Bronchial epithelial cell (primary cell): ENCODE measurements at regions not wholly inside any gene's neighbourhood (a gene's known extent, or its start where the extent isn't known, plus 50 kb on each side); places are given as distances from the start of the nearest gene placed in this dataset.

Source experiments
- DNase-seq: peaks from one replicate; pipeline ENCODE4 v3.0.0-alpha.2; 2010; ENCODE audit warnings: low read depth
- FAIRE-seq: peaks from 2 replicates; lab custom pipeline; 2011; peaks lifted over from hg19 to GRCh38; lab: Jason Lieb, UNC
- H3K27me3 ChIP-seq: 2 replicates; pipeline ENCODE4 v1.5.1; 2011; ENCODE audit warnings: low read length; ENCODE audit not compliant: control insufficient read depth, insufficient read depth
- H3K36me3 ChIP-seq: 2 replicates; pipeline ENCODE4 v1.5.1; 2011; ENCODE audit warnings: low read length; ENCODE audit not compliant: control insufficient read depth, insufficient read depth
- H3K4me3 ChIP-seq: 2 replicates; pipeline ENCODE4 v1.5.1; 2011; ENCODE audit warnings: mild to moderate bottlenecking, low read depth, low read length, control low read depth
- TF ChIP-seq, protein P1 (sequence below): IDR thresholded peaks from 2 replicates; pipeline ENCODE4 v1.5.1; 2011; ENCODE audit warnings: mild to moderate bottlenecking, moderate library complexity, low read length, control low read depth, inconsistent platforms; ENCODE audit not compliant: insufficient read depth, severe bottlenecking

DNA sequence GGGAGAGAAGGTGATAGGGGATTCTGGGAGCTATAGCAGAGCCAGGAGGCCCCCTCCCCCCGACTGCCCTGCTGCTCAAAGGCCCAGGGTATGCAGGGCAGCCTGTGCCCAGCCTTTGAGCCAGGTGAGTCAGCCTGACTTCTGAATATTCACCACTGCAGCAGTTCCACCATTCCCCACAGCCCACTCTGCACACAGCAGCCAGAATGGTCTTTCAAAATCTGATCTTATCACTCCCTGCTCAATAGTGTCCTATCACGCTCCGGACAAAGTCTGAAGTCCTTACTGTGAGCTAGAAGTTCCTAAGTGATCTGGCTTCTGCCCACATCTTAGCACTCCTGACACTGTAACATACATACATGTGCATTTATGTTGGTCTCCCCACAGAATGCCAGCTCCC lies 111.7 kb downstream of the BUD13 start:
- Histone ChIP-seq H3K4me3 (no peak overlapping the region), H3K36me3 (no peaks in the 10 kb centered on the region), H3K27me3 (no peaks in the 10 kb centered on the region)
- no peak for DNase-seq
- FAIRE-seq: no peak
- TF ChIP-seq, protein P1, sequence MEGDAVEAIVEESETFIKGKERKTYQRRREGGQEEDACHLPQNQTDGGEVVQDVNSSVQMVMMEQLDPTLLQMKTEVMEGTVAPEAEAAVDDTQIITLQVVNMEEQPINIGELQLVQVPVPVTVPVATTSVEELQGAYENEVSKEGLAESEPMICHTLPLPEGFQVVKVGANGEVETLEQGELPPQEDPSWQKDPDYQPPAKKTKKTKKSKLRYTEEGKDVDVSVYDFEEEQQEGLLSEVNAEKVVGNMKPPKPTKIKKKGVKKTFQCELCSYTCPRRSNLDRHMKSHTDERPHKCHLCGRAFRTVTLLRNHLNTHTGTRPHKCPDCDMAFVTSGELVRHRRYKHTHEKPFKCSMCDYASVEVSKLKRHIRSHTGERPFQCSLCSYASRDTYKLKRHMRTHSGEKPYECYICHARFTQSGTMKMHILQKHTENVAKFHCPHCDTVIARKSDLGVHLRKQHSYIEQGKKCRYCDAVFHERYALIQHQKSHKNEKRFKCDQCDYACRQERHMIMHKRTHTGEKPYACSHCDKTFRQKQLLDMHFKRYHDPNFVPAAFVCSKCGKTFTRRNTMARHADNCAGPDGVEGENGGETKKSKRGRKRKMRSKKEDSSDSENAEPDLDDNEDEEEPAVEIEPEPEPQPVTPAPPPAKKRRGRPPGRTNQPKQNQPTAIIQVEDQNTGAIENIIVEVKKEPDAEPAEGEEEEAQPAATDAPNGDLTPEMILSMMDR: no peak

DNA sequence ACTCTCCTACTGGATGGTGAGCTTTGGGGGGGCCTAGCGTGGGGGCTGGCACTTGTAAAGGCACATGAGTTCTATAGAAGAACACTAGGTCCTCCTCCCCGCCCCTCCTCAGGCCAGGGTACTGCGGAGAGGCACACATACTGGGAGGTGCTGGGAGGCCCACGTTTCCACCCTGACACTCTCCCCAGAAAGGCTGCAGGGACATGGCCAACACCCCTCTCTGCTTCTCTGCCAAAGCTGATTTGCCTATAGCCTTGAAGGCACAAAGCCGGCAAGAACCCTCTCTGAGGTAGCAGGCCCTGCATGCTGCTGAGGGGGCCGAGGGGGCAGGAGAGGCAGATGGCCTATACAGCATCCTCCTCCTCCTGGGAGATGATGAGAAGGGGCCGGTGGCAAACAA lies 112.8 kb downstream of the BUD13 start:
- no peak overlapping the region for H3K4me3 ChIP-seq
- H3K27me3 ChIP-seq: no peaks in the 10 kb centered on the region
- TF ChIP-seq, protein P1: no peak
- H3K36me3 ChIP-seq: no peaks in the 10 kb centered on the region
- DNase-seq (no peak), FAIRE-seq (no peak)

DNA sequence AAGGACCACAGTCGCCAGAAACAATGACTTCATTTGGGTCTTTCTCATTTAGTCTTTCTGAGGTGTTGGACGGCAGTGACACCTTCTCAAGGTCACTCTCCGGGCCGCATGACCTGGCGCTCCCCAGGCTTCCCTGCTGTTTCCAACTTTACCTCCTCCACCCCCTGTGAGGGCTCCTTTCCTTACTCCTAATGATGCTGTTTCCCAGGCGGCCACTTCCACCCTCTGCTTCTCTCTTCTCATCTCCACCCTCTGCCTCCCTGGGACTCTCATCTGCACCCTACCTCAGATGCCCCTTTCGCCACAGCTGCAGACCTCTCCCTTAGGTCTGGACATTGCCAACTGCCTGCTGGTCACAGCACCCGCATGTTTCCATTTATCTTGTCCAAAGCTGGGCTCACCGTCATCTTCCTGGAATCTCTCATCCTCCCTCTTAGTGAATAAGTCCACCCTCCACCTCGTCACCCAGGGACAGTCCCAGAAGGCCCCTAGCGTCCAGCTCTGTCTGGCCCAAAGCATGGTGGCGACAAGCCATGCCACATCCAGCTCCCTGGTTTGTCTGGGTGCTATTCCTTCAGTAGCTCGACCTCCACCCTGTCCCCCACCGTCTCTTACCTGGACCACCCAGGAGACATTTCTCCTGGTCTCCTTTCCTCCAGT lies 113.8 kb downstream of the BUD13 start:
- DNase-seq: no peak
- FAIRE-seq: no peak
- Histone ChIP-seq H3K4me3 (no peak overlapping the region), H3K36me3 (no peaks in the 10 kb centered on the region), H3K27me3 (no peaks in the 10 kb centered on the region)
- TF ChIP-seq, protein P1: no peak

DNA sequence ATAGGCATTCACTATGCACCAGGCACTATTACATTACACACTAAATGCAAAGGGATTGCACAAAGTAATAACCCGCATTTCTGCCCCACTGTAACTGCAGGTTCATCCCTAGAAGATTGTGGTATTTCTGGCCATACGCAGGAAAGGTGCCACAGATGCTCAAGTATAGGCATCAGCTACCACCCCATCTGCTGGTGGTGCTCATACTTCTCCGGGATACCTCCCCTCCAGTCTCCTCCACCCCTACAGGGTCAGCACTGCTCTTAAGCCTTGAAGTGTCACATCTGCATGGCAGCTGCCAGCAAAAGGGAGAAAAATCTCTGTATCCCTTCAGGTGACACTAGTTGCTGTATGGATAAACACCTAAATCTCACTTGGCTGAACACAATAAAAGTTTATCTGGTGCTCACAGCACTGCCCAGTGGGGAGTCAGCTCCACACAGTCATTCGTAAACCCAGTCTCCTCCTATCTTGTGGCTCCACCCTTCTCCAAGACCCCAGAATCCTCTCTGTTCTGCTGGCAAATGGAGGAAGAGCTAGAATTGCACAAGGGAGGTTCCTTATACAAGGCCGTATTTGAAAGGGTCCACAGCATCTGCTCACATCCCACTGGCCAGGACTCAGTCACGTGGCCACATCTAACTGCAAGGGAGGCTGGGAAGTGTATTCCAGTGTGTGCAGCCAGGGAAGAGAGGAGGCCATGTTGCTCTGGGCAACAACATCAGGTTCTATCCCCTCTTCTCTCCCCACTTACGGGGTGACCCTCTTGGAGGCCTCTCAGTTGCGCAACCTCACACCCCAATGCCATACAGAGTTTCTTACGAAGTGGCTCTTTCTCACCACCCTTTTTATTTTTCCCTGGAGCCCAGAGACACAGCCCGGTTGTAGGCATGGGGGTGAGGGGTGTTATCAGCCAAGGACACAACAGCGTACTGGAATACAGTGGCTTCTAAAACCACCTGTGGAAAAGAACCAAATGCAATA lies 114.7 kb downstream of the BUD13 start:
- TF ChIP-seq, protein P1: no peak
- Histone ChIP-seq H3K27me3 (no peaks in the 10 kb centered on the region), H3K4me3 (no peak overlapping the region), H3K36me3 (no peaks in the 10 kb centered on the region)
- FAIRE-seq (no peak), DNase-seq (no peak)

DNA sequence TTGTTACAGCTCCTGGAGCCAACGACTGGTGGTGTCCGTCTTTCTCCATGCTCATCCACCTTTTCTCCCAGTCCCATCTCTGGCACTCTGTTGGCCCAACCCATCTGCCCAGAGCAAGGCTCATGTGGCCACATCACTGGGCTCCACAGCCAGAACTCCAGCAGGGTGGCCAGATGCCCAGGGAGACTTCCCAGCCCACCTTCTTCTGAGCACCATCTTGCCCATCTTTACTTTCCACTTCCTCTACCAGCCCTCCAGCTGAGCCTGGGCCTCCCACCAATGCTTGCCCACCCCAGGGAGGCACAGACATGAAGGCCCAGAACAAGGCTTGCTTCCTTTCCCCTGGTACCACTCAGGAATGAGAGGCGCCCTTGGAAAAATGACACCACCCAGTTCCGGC lies 116.8 kb downstream of the BUD13 start:
- TF ChIP-seq, protein P1: no peak
- Histone ChIP-seq H3K36me3 (no peaks in the 10 kb centered on the region), H3K4me3 (no peak overlapping the region), H3K27me3 (no peaks in the 10 kb centered on the region)
- FAIRE-seq: peak; percentile 36
- DNase-seq: no peak
